ENCODE measurements at regions not wholly inside any gene's neighbourhood (a gene's known extent, or its start where the extent isn't known, plus 50 kb on each side); places are given as distances from the start of the nearest gene placed in this dataset.

GRCh38 chr16:87170310-87170709, 146.9 kb downstream of the C16orf95 start:
- no peak overlapping the region for H3K9ac ChIP-seq (ENCODE audit: low read depth, low read length)
- peaks cover 33% of the 10 kb centered on the region for H3K27me3 ChIP-seq (ENCODE audit: control insufficient read depth, insufficient read depth, low read length)
- no peak overlapping the region for H3K4me3 ChIP-seq (ENCODE audit: low read length)
- peaks cover 6% of the 10 kb centered on the region for H3K9me3 ChIP-seq (replicated peaks; ENCODE audit: low read length)
- no peaks in the 10 kb centered on the region for H3K4me1 ChIP-seq (ENCODE audit: control insufficient read depth, insufficient read depth, low read length)
- H3K4me2 ChIP-seq (ENCODE audit: low read length): no peak overlapping the region
- no peaks in the 10 kb centered on the region for H3K36me3 ChIP-seq (ENCODE audit: insufficient read depth, low read length)

GRCh38 chr16:87171723-87172122, 145.5 kb downstream of the C16orf95 start:
- peaks cover 6% of the 10 kb centered on the region for H3K9me3 ChIP-seq (replicated peaks; ENCODE audit: low read length)
- H3K9ac ChIP-seq (ENCODE audit: low read depth, low read length): no peak overlapping the region
- H3K36me3 ChIP-seq (ENCODE audit: insufficient read depth, low read length): no peaks in the 10 kb centered on the region
- peaks cover 25% of the 10 kb centered on the region for H3K27me3 ChIP-seq (ENCODE audit: control insufficient read depth, insufficient read depth, low read length)
- no peak overlapping the region for H3K4me2 ChIP-seq (ENCODE audit: low read length)
- H3K4me3 ChIP-seq (ENCODE audit: low read length): no peak overlapping the region
- no peaks in the 10 kb centered on the region for H3K4me1 ChIP-seq (ENCODE audit: control insufficient read depth, insufficient read depth, low read length)

GRCh38 chr16:87172632-87173031, 144.6 kb downstream of the C16orf95 start:
- Histone ChIP-seq H3K4me3 (ENCODE audit: low read length) (no peak overlapping the region), H3K4me1 (ENCODE audit: control insufficient read depth, insufficient read depth, low read length) (no peaks in the 10 kb centered on the region), H3K4me2 (ENCODE audit: low read length) (no peak overlapping the region), H3K9me3 (replicated peaks; ENCODE audit: low read length) (no peaks in the 10 kb centered on the region), H3K9ac (ENCODE audit: low read depth, low read length) (no peak overlapping the region), H3K36me3 (ENCODE audit: insufficient read depth, low read length) (no peaks in the 10 kb centered on the region), H3K27me3 (ENCODE audit: control insufficient read depth, insufficient read depth, low read length) (peaks cover 24% of the 10 kb centered on the region)

DNA sequence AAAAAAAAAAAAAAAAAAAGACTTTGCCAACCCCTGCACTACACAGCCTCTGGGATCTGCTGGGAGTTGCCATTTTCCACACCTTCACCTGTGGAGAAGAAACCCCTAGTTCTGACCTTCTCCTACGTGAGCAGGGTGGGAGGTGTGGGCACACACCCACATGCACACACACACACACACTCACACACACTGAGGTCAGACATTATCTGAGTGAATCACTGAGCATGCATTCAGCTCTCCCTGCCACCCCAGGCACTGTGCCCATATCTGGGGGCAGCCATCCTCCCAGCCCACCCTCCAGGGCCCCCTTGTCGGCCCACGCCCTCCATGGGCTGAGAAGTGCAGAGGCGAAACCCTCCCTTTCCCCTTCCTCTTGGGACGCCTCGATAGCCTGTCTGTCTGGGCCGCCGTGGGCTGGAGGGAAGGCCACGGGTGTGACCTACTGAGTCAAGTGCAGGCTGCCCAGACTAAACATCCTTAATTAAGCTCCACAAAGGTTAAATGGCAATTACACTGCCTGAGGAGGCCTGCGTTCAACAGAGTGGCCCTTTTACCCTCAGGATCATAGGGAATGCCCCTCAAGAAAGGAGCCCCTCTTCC, 143.8 kb downstream of the C16orf95 start:
- Histone ChIP-seq H3K4me2 (ENCODE audit: low read length) (no peak overlapping the region), H3K27me3 (ENCODE audit: control insufficient read depth, insufficient read depth, low read length) (peaks cover 25% of the 10 kb centered on the region), H3K4me3 (ENCODE audit: low read length) (no peak overlapping the region), H3K9ac (ENCODE audit: low read depth, low read length) (no peak overlapping the region), H3K36me3 (ENCODE audit: insufficient read depth, low read length) (no peaks in the 10 kb centered on the region), H3K9me3 (replicated peaks; ENCODE audit: low read length) (no peaks in the 10 kb centered on the region), H3K4me1 (ENCODE audit: control insufficient read depth, insufficient read depth, low read length) (peaks cover 5% of the 10 kb centered on the region)

DNA sequence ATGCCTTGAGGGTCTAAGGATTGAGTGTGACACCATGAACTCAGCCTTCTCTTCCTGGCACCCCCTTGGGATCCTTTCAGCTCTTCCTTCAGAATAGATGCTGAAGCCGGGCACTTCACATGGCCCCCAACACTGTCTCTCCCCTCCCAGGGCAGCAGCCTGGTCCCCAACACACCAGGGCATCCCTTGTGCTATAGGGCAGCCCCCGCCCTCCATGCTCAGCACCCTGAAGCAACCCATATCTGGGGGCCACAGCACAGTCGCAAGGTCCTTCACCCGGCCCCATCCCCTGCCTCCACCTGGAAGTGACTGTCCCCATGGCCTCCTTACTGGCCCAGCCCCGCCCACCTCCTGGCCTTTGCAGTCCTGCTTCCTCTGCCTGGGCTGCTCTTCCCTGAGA, 143.1 kb downstream of the C16orf95 start:
- no peak overlapping the region for H3K4me3 ChIP-seq (ENCODE audit: low read length)
- no peaks in the 10 kb centered on the region for H3K9me3 ChIP-seq (replicated peaks; ENCODE audit: low read length)
- no peak overlapping the region for H3K4me2 ChIP-seq (ENCODE audit: low read length)
- peaks cover 25% of the 10 kb centered on the region for H3K27me3 ChIP-seq (ENCODE audit: control insufficient read depth, insufficient read depth, low read length)
- no peak overlapping the region for H3K9ac ChIP-seq (ENCODE audit: low read depth, low read length)
- H3K36me3 ChIP-seq (ENCODE audit: insufficient read depth, low read length): no peaks in the 10 kb centered on the region
- H3K4me1 ChIP-seq (ENCODE audit: control insufficient read depth, insufficient read depth, low read length): peaks cover 11% of the 10 kb centered on the region

GRCh38 chr16:87176735-87177134, 140.5 kb downstream of the C16orf95 start:
- Histone ChIP-seq H3K36me3 (ENCODE audit: insufficient read depth, low read length) (no peaks in the 10 kb centered on the region), H3K4me2 (ENCODE audit: low read length) (no peak overlapping the region), H3K4me1 (ENCODE audit: control insufficient read depth, insufficient read depth, low read length) (peaks cover 20% of the 10 kb centered on the region), H3K9ac (ENCODE audit: low read depth, low read length) (no peak overlapping the region), H3K27me3 (ENCODE audit: control insufficient read depth, insufficient read depth, low read length) (peaks cover 14% of the 10 kb centered on the region), H3K4me3 (ENCODE audit: low read length) (no peak overlapping the region), H3K9me3 (replicated peaks; ENCODE audit: low read length) (no peaks in the 10 kb centered on the region)

DNA sequence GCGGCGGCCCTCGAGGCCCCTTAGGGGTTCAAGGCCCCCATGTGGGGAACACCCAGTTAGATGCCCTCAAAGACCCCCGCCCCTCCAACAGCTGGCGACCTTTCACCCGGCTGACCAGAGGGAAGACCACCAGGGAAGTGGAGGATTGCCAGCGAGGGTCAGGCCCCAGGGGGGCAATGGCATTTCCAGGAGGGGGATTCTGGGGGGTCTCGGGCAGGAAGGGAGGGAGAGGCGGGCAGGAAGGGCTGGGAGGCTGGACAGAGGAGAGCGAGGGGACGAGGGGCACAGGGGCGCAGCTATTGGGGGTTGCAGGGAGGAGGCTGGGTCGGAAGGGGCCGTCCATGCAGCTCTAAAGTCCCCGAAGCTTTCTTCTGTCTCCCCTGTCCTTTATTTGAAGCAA, 139.5 kb downstream of the C16orf95 start:
- Histone ChIP-seq H3K9me3 (replicated peaks; ENCODE audit: low read length) (no peaks in the 10 kb centered on the region), H3K4me2 (ENCODE audit: low read length) (peak overlapping the region; percentile 44), H3K36me3 (ENCODE audit: insufficient read depth, low read length) (no peaks in the 10 kb centered on the region), H3K9ac (ENCODE audit: low read depth, low read length) (no peak overlapping the region), H3K27me3 (ENCODE audit: control insufficient read depth, insufficient read depth, low read length) (peaks cover 14% of the 10 kb centered on the region), H3K4me3 (ENCODE audit: low read length) (no peak overlapping the region), H3K4me1 (ENCODE audit: control insufficient read depth, insufficient read depth, low read length) (peaks cover 20% of the 10 kb centered on the region)

DNA sequence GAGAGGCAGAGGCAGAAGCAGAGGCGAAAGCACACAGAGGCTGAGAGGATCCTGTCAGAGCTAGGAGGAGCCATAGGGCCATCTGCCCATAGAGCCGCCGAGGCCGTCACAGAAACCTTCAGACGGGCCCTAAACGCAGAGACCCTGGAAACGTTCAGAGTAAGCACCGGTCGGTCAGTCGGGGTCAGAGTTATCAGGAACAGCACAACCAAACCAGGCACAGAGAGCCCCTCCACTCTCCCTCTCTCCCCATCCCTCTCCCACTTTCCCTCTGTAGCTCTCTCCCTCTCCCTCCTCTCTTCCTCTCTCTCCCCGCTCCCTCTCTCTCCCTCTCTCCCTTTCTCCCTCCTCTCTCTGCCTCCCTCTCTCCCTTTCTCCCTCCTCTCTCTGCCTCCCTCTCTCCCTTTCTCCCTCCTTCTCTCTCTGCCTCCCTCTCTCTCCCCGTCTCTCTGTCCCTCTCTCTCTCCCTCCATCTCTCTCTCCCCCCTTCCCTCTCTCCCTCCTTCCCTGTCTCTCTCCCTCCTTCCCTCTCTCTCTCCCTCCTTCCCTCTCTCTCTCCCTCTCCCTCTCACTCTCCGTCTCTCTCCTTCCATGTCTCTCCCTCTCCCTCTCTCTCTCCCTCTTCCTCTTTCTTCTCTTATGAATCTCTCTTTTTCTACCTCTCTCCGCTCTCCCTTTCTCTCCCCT, 138.9 kb downstream of the C16orf95 start:
- no peaks in the 10 kb centered on the region for H3K36me3 ChIP-seq (ENCODE audit: insufficient read depth, low read length)
- peaks cover 20% of the 10 kb centered on the region for H3K4me1 ChIP-seq (ENCODE audit: control insufficient read depth, insufficient read depth, low read length)
- H3K9ac ChIP-seq (ENCODE audit: low read depth, low read length): no peak overlapping the region
- H3K4me2 ChIP-seq (ENCODE audit: low read length): peak overlapping the region; percentile 44
- no peaks in the 10 kb centered on the region for H3K9me3 ChIP-seq (replicated peaks; ENCODE audit: low read length)
- no peak overlapping the region for H3K4me3 ChIP-seq (ENCODE audit: low read length)
- H3K27me3 ChIP-seq (ENCODE audit: control insufficient read depth, insufficient read depth, low read length): peaks cover 14% of the 10 kb centered on the region

DNA sequence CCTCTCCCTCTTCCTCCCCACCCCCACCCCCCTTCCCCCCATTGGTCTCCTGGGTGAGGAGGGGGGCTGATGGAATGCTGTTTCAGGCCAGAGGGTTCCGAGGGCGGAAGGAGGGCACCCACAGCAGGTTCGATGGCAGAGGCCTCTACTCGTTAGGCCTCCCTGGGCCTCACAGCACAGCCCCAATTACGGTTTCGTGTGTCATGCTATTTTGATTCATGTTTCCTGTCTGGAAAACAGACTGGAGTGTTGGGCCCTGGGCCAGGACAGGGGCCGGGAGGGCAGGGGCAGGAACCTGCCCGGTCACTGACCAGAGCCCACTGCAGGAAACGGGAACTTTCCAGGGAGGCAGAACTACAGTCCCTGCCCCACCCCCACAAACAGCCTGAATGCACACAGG, 138.2 kb downstream of the C16orf95 start:
- H3K27me3 ChIP-seq (ENCODE audit: control insufficient read depth, insufficient read depth, low read length): peaks cover 17% of the 10 kb centered on the region
- H3K9me3 ChIP-seq (replicated peaks; ENCODE audit: low read length): no peaks in the 10 kb centered on the region
- no peak overlapping the region for H3K4me3 ChIP-seq (ENCODE audit: low read length)
- H3K4me1 ChIP-seq (ENCODE audit: control insufficient read depth, insufficient read depth, low read length): peaks cover 20% of the 10 kb centered on the region
- H3K4me2 ChIP-seq (ENCODE audit: low read length): no peak overlapping the region
- no peak overlapping the region for H3K9ac ChIP-seq (ENCODE audit: low read depth, low read length)
- no peaks in the 10 kb centered on the region for H3K36me3 ChIP-seq (ENCODE audit: insufficient read depth, low read length)

DNA sequence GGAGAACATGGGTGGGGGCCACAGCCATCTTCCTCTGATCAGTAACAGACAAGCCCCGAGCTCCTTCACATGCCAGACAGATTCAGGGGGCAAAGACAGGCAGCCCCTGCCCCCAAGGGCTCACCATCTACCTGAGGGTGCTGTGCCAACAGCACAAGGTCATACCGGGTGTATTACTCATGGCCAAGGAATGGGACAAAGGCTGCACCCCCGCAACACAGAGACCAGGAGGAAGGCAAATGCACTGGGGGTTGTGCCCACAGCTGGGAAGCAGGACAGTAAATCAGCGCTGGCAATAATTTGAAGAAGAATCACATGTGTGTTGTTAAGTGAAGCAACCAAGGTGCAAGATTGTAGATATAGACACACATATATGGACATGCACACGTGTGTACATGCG, 137.1 kb downstream of the C16orf95 start:
- no peak overlapping the region for H3K4me3 ChIP-seq (ENCODE audit: low read length)
- peaks cover 21% of the 10 kb centered on the region for H3K27me3 ChIP-seq (ENCODE audit: control insufficient read depth, insufficient read depth, low read length)
- no peaks in the 10 kb centered on the region for H3K9me3 ChIP-seq (replicated peaks; ENCODE audit: low read length)
- H3K4me1 ChIP-seq (ENCODE audit: control insufficient read depth, insufficient read depth, low read length): peaks cover 20% of the 10 kb centered on the region
- no peak overlapping the region for H3K9ac ChIP-seq (ENCODE audit: low read depth, low read length)
- no peaks in the 10 kb centered on the region for H3K36me3 ChIP-seq (ENCODE audit: insufficient read depth, low read length)
- H3K4me2 ChIP-seq (ENCODE audit: low read length): no peak overlapping the region

DNA sequence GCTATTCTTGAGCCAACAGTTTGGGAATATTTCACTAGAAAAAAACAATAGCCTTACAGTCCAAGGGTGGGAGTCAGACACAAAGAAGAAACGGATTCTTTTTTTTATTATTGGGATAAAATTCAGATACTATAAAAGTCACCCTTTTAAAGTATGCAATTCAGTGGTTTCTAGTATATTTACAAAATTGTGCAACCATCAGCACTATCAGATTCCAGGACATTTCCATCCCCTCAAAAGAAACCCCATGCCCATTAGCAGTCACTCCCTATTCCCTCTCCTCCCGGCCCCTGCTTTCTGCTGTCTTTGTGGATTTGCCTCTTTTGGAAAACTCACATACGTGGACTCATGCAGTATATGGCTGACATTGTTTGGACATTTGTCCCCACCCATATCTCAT, 134.4 kb downstream of the C16orf95 start:
- H3K4me2 ChIP-seq (ENCODE audit: low read length): no peak overlapping the region
- H3K27me3 ChIP-seq (ENCODE audit: control insufficient read depth, insufficient read depth, low read length): peaks cover 10% of the 10 kb centered on the region
- H3K4me3 ChIP-seq (ENCODE audit: low read length): no peak overlapping the region
- H3K9ac ChIP-seq (ENCODE audit: low read depth, low read length): no peak overlapping the region
- peaks cover 20% of the 10 kb centered on the region for H3K4me1 ChIP-seq (ENCODE audit: control insufficient read depth, insufficient read depth, low read length)
- no peaks in the 10 kb centered on the region for H3K36me3 ChIP-seq (ENCODE audit: insufficient read depth, low read length)
- no peaks in the 10 kb centered on the region for H3K9me3 ChIP-seq (replicated peaks; ENCODE audit: low read length)

GRCh38 chr16:87183647-87184046, 133.5 kb downstream of the C16orf95 start:
- no peak overlapping the region for H3K9ac ChIP-seq (ENCODE audit: low read depth, low read length)
- H3K27me3 ChIP-seq (ENCODE audit: control insufficient read depth, insufficient read depth, low read length): peaks cover 7% of the 10 kb centered on the region
- H3K4me3 ChIP-seq (ENCODE audit: low read length): no peak overlapping the region
- no peaks in the 10 kb centered on the region for H3K9me3 ChIP-seq (replicated peaks; ENCODE audit: low read length)
- peaks cover 13% of the 10 kb centered on the region for H3K4me1 ChIP-seq (ENCODE audit: control insufficient read depth, insufficient read depth, low read length)
- no peak overlapping the region for H3K4me2 ChIP-seq (ENCODE audit: low read length)
- H3K36me3 ChIP-seq (ENCODE audit: insufficient read depth, low read length): no peaks in the 10 kb centered on the region
